GM12872 (cell line): ENCODE measurements at regions not wholly inside any gene's neighbourhood (a gene's known extent, or its start where the extent isn't known, plus 50 kb on each side); places are given as distances from the start of the nearest gene placed in this dataset.

Source experiments
- CTCF ChIP-seq: IDR thresholded peaks from 3 replicates; pipeline ENCODE4 v1.5.1; 2011; ENCODE audit warnings: low read depth, mild to moderate bottlenecking, low read length, moderate library complexity; ENCODE audit not compliant: insufficient read depth

GRCh38 chr2:8544786-8545694, 136.8 kb upstream of the ID2 start:
- TF ChIP-seq CTCF: peak; percentile 60

- TF ChIP-seq CTCF: no peak
These were observed 135.9 kb upstream of the ID2 start for GRCh38 chr2:8545695-8546611.

GRCh38 chr2:8546612-8547283, 135.1 kb upstream of the ID2 start:
- TF ChIP-seq CTCF: no peak

GRCh38 chr2:8547284-8548064, 134.4 kb upstream of the ID2 start:
- no peak for TF ChIP-seq CTCF

GRCh38 chr2:8548065-8548618, 133.7 kb upstream of the ID2 start:
- TF ChIP-seq CTCF: no peak

- peak; percentile 30; the same call in 1 of the 3 replicates for TF ChIP-seq CTCF
These were observed 133.2 kb upstream of the ID2 start for GRCh38 chr2:8548619-8549150.
